ENCODE measurements at regions not wholly inside any gene's neighbourhood (a gene's known extent, or its start where the extent isn't known, plus 50 kb on each side); places are given as distances from the start of the nearest gene placed in this dataset.

DNA sequence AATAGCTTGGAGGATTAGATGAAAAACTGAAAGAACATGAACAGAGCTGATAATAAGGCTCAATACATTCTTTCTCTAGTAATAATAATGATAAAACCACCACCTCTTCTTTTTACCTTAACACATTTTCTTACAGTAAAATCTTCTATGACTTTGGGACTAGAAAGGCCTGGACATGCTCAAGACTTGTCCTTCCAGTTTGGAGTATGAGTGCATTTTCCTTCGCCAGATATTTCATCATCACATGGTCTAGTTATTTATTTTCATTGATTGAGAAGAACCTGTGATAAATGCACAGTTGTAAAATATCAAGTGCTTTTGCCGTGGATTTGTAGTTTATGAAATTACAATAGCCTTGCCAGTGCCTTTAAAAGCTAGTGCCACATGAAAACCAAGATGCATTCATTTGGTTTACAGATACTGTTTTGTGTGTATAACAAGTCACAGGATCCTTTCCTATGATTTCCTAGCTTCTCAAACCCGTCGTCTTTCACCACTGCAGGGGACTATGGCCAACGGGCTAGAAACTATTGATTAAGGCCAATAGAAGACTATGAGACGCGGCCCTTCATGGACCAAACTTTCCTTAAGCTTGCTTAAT, 200.2 kb upstream of the ZNF217 start:
- TF ChIP-seq, protein P1, sequence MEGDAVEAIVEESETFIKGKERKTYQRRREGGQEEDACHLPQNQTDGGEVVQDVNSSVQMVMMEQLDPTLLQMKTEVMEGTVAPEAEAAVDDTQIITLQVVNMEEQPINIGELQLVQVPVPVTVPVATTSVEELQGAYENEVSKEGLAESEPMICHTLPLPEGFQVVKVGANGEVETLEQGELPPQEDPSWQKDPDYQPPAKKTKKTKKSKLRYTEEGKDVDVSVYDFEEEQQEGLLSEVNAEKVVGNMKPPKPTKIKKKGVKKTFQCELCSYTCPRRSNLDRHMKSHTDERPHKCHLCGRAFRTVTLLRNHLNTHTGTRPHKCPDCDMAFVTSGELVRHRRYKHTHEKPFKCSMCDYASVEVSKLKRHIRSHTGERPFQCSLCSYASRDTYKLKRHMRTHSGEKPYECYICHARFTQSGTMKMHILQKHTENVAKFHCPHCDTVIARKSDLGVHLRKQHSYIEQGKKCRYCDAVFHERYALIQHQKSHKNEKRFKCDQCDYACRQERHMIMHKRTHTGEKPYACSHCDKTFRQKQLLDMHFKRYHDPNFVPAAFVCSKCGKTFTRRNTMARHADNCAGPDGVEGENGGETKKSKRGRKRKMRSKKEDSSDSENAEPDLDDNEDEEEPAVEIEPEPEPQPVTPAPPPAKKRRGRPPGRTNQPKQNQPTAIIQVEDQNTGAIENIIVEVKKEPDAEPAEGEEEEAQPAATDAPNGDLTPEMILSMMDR (IDR thresholded peaks at IDR 0.05) = no peak
- no peak for TF ChIP-seq POLR2A (IDR thresholded peaks at IDR 0.05)

Measured in right lobe of liver (tissue), 4 donors.